ENCODE measurements at regions not wholly inside any gene's neighbourhood (a gene's known extent, or its start where the extent isn't known, plus 50 kb on each side); places are given as distances from the start of the nearest gene placed in this dataset.
A peak's percentile ranks its signal among the peaks of the same experiment; 100 is the strongest.
"Not testable (repeated sequence)": the region's sequence is repeated elsewhere in the genome, so short reads cannot be mapped to it uniquely, and the experiment has no call there.

DNA sequence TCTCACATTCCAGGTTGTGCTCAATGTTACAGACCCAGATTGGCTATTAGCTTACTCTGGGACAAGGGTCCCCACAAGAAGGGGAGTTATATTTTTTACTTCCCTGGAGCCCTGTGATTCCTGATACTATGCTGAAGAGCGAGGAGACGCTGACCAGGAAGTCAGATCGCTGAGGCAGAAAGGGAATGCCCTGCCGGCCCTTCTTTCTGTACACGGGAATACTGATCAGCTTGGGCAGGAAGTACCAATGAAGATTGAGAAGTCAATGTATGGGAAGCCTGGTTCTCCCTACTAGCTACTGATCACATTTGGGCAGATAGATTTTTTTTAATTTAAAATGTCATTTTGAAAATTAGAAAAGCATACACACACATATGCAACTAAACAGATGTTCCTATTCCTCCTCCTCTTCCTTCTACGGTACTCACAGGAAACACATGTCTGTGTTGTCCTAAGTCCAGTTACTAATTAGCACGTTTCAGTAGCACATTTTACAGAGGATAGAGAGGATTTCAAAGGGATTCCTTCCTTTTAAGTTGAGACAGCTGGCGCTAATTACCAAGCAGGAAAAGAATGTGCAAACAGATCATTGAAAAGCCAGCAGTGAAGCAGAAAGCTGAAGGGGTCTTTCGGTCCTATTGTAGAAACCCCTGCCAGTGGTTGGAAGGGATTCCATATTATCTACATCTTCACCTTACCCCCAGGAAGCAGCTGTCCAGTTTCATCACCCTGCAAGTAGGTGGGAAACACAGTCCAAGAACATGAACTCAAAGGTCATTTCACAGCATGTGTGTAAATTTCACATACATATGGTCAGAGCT, 292.4 kb downstream of the DUSP6 start:
- DNase-seq = no peak

DNA sequence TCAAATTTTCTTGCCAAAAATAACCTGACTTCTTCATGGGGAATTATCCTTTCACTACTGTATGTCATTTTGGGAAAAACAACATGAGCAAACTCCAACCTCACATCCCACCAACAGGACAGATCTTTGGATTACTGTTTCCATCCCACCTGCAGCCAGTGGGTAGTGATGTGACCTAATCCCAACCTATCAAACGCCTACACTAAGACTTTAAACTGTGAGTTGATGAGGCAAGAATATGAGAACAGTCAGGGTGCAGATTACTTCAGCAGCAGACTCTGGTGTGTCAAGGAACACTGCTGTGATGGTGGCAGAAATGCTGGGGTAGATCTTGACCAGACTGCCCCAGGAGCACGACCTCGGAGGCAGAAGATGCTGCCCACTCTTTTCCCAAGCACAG, 293.2 kb downstream of the DUSP6 start:
- peak in 1 of 2 donors; percentile 66 for DNase-seq

DNA sequence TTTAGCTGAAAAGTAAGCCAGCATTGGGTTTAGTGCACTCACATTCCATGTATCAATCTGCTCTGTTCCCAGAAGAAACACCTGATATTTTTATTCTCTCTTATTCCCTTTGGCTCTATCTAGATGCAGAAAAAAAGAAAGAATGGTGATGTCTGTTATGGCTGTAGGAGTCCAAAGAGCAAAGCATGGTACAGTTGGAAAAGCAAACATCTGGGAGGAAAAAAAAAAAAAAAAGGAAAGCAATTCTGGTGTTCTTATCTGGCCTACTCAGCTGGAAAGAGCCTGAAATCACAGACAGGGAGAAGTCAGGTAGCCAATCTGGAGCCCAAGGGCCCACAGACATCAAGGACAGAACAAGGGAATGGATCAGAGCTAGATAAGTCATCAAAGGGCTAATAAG, 293.9 kb downstream of the DUSP6 start:
- DNase-seq = no peak

DNA sequence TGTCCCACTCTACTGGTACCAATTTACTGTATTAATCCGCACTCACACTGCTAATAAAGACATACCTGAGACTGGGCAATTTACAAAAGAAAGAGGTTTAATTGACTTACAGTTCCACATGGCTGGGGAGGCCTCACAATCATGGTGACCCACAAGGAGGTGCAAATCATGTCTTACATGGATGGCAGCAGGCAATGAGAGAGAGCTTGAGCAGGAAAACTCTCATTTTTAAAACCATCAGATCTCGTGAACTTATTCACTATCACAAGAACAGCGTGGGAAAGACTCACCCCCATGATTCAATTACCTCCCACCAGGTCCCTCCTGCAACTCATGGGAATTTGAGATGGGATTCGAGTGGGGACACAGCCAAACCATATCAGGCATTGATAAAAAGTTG, 298.5 kb downstream of the DUSP6 start:
- DNase-seq = not testable (repeated sequence)

DNA sequence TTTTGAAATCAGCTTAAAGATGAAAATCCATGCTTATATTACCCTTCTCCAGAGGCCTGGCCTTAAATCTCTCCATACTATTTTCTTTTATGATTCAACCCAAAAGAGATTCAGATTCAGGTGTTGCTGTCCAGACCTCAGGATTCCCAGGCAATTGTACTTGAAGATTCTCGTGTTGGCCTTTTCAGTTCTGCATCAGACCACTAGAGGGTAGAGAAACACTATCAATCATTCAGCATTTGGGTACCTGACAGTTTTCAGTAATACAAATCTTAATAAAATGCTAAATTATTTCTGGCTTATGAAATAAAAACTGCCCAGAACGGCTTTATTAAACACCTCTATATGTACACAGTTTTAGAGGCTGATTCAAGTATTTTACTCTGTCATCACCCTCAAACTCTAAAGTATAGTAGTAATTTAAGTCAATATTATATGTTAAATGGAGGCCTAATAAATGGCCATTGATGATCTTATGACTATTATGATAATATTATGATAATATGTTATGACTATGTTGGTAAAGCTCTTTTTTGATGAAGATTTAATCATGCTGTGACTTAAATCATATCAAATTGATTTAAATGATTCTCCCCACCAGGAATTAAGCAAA, 301.1 kb downstream of the DUSP6 start:
- peak; percentile 43 to 81 for DNase-seq

DNA sequence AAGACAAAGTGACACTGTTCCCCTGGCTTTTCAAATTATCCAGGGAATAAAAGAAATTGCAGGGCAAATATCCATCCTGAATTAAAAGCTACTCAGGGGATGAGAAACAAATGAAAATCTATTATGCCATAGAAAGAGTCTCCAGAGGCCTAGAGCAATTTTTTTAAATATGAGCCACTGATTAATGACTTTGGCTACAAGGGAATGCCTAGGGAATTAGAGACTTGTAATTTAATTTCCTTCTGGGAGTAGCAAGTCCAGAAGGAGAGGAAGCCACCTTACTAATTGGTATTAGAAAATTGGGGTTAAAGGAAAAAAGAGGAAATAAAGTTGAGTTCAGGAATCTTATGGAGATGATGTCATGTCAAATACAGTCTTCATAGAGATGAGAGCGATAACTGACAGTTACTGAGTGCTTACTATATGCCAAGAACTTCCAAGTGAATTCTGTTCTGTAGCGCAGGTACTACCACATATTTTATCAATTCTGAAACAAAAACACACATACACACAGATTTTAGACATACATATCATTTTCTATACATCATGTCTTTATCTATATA, 304.4 kb downstream of the DUSP6 start:
- DNase-seq = peak in 1 of 2 donors; percentile 20

DNA sequence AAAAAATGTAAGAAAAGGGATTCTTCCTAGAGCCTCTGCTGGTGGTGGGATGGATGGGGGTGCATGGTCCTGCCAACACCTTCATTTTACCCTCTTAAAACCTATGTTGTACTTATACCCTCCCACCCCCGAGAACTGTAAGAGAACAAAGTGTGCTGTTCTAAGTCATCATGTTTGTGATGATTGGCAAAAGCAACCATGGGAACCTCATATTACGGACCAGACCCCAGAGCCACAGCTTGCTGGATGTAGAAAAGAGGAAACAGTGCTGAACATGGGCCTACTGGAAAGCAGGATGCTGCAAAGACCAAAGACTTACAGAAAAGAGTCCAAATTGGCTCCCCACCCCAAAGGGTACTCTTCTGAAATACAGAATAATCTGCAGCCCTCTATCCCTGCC, 311.2 kb downstream of the DUSP6 start:
- DNase-seq = no peak

DNA sequence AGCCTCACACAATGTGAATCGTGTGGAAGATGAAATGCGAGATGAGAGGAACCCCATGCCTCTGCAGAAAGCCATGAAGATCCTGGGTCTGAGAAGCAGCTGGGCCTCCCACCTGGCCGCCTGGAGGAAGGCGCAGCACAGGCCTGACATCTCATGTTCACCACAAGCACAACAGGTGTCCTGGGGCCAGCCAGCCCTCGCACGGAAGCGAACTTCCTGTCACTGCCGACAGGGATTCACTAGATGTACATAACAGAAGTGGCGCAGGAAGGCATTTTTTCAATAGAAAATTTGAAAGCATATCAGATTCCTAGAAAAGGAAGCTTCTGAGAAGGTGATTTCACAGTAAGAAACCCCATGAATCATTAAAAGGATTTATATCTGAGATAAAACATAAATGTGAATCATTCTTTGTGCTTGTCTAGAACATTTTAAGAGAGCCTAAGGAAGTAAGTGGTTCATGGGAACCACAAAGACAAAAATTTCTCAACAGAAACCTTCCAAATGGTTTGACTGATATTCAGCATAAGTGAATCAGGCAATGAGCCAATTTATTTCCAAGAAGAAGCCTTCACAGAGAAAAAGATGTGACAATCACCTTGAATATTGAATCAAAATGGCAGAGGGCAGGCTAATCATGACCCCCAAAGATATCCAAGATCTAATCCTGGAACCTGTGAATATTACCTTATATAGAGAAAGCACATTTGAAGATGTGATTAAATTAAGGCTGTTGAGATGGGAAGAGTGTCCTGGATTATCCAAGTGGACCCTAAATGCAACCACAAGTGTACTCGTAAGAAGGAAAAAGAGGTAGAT, 311.9 kb downstream of the DUSP6 start:
- peak; percentile 25 to 33 for DNase-seq

DNA sequence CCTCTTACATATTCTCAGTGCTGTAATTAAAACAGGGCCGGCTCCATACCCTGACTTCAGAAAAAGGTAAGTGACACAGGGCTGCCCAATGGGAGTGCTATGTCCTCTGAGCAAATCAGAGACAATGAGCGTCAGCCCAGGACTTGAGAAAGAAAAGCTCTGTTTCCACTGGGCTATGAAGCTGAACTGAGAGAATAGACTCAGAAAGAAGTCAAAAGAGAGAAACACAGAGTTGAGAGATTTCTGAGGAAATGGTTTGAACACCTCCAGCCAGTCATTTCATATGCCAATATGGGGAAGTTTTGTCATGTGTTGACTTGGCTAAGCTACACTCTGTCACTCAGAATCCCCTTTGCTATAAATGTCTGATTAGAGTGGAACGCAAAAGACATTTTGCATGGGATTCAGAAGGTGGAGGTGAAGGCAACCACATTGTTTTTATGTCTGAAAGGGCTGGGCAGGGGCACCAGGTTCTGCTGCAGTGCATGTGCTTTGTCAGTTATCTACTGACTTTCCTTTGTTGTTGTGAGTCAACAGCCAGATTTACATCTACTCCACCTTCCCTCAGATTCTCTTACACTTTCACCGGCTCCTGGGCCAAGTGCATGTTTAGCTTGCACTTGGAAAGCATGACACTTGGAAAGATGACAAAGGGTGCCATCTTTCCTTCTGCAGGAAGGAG, 313.3 kb downstream of the DUSP6 start:
- DNase-seq = peak; percentile 24 to 47

DNA sequence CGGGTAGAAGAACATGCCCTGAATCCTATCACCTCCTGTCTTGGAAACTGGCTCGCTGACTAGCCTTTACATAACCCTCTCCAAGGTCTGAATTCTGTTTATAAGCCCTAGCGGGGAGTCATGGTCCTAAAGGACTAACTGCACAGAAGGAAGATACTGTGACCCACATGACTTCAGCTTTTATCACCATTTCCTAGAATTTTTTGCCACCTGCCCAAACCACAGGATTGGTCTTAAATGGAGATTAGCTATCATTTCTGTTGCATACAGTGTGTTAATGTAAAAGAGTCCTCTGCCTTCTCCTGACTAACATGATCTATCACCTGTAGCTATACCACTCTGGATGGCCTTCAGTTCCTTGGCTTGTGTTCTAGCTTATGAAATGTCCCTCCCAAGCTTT, 319.2 kb downstream of the DUSP6 start:
- no peak for DNase-seq

DNA sequence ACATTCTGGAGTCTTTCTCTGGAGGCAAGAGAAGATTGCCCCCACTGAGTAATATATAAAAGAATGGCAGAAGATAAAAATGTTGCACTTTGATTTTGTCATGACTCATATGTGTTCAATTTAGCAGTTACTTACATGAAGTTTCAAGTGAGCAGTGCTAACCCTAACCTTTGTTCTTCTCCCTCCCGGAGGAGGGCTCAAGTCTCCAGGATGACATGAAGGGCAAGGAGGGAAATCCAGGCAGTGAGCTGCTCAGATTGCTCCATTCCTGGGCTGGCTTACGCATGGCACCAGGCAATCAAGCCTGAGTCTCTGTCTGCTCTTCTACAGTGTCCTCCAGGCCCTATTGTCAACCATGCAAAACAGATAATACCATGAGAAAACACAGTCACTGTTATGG, 322.3 kb downstream of the DUSP6 start:
- DNase-seq = no peak

DNA sequence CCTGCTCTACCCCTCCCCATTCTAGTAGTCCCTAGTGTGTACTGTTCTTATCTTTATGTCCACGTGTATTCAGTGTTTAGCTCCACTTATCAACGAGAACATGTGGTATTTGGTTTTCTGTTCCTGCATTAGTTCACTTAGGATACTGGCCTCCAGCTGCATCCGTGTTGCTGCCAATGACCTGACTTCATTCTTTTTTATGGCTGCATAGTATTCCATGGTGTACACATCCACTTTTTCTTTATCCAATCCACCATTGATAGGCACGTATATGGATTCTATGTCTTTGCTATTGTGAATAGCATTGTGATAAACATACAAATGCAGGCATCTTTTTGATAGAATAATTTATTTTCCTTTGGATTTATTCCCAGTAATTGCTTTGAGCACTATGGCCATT, 327.7 kb downstream of the DUSP6 start:
- DNase-seq = no peak

DNA sequence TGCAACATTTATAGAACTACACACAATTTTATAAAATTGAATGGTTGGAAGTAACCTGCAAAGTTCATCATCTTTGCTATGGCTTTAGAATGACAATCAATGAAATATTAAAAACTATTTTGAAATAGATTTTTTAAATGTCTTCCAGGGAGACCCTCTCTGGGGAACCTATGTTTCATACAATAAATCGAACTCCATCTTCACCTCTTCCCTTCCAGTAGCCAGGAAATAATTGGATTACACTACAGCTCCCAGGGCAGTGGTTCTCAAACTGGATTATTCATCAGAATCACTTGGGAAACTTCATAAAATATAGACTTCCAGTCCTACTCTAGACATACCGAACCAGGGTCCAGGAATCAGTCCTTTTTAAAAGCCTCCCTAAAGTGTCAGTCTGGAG, 328.4 kb downstream of the DUSP6 start:
- DNase-seq = no peak

DNA sequence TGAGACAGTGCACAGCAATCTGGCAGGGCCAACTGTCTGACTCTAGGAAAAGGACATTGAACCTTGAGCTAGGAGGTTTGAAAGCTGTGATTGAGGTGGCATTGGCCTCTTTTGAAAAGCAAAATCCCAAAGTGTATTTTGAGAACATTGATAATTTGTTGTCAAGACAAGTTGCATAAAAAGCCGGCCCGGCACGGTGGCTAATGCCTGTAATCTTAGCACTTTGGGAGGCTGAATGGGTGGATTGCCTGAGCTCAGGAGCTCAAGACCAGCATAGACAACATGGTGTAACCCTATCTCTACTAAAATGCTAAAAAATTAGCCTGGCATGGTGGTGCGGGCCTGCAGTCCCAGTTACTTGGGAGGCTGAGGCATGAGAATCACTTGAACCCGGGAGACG, 331.6 kb downstream of the DUSP6 start:
- no peak for DNase-seq

DNA sequence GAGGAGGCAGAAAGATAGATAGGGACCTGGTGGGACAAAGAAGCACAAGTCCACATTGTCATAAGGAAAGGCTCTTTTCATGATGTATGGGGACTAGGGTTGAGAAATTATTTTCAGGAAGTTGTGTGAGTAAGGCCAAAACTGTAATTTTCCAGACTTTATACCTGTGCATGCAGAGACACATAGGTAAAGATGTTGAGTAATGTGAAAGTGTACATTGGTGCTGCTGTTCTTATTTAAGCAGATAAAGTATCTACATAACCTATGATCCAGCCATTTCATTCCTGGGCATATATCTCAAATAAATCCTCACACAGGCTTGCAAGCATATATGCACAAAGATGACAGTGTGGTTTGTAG, 332.2 kb downstream of the DUSP6 start:
- no peak for DNase-seq

DNA sequence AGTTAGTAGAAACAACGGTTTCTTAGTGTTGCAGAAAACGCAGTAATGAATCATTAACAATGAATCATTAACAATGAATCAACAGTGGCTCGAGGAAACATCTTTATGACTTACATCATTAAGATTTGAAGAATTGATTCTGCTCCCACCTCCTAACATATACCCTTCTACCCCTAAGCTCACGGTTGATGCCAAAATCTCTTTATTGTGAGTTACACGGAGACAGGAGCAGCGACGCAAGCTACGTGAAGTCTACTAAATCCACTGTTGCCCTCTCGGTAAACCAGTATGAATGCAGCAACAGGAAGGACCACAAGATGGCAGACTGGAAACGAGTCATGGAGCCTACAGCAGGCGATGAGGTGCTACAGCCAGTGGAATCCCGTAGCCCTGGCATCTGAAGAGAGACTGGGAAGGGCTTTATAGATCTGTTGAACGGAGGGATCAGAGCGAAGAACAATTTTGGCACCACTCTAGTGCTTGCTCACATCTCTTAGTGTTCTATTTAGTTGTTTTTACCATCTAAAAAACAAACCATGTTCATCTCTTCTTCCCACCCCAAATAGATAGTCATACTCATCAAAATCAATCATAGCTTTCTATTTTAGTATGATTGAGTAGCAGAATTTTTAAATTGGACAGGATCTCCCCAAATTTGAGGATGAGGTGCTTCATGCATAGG, 332.7 kb downstream of the DUSP6 start:
- peak; percentile 64 to 85 for DNase-seq

DNA sequence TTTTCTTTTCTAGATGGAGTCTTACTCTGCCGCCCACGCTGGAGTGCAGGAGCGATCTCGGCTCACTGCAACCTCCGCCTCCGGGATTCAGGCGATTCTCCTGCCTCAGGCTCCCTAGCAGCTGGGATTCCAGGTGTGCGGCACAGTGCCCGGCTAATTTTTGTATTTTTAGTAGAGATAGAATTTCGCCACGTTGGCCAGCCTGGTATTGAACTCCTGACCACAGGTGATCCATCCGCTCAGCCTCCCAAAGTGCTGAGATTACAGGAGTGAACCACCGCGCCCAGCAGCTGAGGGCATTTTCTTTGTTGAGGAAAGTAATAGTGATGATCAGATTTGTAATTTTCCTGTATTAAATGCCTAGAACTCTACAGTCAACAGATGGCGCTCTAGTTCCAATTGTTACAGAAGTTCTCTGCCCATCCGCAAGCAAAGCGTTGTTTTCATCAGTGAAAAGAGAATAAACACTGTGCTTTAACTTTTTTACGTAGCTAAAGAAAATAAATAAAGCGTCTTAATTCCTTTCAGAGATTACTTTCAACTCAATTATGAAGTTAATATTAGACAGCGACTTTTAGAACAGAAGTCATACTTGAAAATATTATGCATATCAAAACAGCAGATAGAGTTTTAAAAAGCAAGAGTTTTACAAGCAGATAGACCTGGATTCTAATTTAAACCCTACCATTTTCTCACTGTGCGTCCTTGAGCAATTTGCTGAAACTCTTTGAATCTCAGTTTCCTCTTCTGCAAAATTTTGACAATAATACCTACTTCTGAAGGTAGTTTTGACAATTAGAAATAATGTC, 335.1 kb downstream of the DUSP6 start:
- peak; percentile 45 to 89 for DNase-seq

DNA sequence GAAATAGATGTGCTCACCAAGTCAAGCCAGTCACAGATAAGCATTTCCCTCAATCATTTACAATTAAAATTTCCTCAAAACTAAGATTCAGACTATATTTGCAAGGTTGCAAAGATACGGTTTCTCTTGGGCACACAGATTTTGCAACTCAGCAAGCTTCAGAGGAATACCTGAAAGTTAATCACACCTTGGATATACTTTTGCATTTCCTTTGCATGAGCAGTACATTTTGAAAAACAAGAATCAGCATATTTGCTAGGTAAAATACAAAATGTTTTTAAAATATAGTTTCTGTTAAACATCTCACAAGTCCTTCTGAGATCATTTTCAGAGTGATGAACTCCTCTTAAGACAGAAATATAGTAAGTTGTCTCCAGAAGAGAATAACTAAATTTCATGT, 336.9 kb downstream of the DUSP6 start:
- DNase-seq = no peak

DNA sequence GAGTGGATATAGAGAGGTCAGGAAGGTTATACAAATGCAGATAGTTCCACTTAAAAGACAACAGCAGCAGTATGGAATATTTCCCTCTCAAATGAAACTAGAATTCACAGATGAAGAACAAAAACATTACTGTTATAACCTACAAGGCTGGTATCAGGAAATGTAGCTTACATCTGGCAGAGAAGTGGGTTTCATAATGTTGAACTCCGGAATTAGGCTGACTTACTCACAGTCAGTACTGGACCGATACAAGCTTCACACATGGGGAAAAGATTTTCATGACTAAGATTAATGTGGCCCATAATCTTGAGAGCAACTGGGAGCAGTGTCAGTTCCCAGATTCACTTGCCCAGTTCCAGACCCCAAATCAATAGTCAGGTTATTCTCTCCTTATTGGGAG, 353.9 kb downstream of the DUSP6 start:
- no peak for DNase-seq

DNA sequence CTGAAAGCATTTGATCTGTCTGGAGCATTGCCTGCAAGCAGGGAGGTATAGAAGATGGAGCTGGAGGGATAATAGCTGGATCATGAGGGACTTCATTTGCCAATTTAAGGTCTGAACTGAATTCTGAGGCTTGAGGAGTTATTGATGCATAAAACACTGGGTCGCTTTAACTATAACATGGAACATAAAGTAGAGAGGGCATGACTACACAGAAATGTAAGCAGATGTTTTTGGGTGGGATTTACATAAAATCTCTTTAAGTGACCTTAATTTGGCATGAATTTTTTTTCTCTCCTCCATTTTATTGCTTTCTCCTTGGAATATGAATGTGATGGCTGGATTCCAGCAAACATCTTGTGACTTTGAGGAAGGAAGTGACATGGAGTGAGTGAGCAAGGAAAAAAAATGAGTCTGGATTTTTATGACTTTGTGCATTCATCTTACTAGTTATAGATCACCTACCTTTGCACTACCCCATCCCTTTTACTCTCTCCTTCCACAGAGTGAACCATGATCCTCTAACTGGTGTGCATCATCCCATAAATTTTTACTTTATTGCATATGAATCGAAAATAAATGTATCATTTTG, 356.0 kb downstream of the DUSP6 start:
- DNase-seq = no peak

DNA sequence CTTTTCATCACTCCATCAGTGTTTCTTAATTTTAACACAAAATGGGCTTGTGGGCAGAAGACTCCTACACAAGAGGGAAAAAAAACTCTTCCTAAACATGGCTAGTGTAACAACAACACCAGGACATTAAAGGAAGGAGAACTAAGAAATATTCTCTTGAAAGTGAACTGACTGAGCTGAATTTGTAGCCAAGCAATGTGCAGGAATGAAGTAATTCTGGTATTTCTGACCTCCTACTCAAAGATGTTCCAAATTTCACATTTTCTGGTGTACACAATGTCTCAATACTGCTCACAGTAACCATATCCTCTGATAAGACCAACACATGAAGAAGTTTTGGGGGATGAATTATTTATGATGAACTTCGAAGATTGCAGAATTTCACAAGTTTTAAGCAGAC, 357.3 kb downstream of the DUSP6 start:
- peak; percentile 81 to 88 for DNase-seq
